ENCODE measurements at regions not wholly inside any gene's neighbourhood (a gene's known extent, or its start where the extent isn't known, plus 50 kb on each side); places are given as distances from the start of the nearest gene placed in this dataset.
"Not testable (repeated sequence)": the region's sequence is repeated elsewhere in the genome, so short reads cannot be mapped to it uniquely, and the experiment has no call there.

GRCh38 chr7:54946764-54947163, 72.1 kb upstream of the EGFR start:
- DNase-seq = no peak
- Mint-ChIP-seq H3K27me3 (peaks cover 2% of the 10 kb centered on the region), H3K4me1 (no peaks in the 10 kb centered on the region), H3K4me3 (no peak overlapping the region), H3K9me3 (ENCODE audit: low read depth) (peaks cover 6% of the 10 kb centered on the region), H3K36me3 (ENCODE audit: low read depth) (no peaks in the 10 kb centered on the region), H3K27ac (no peak overlapping the region)
- intact Hi-C loops (cut with DNase I, micrococcal nuclease) = no loop called here
- ATAC-seq = no peak
- POLR2A ChIA-PET = no interaction called here
- CTCF ChIA-PET = no interaction called here

GRCh38 chr7:54947266-54947665, 71.6 kb upstream of the EGFR start:
- H3K27ac Mint-ChIP-seq = no peak overlapping the region
- peaks cover 6% of the 10 kb centered on the region for H3K9me3 Mint-ChIP-seq (ENCODE audit: low read depth)
- ChIA-PET CTCF (no interaction called here), POLR2A (no interaction called here)
- DNase-seq (no peak), ATAC-seq (no peak)
- H3K4me1 Mint-ChIP-seq = no peaks in the 10 kb centered on the region
- intact Hi-C loops (cut with DNase I, micrococcal nuclease) = no loop called here
- no peaks in the 10 kb centered on the region for H3K36me3 Mint-ChIP-seq (ENCODE audit: low read depth)
- peaks cover 2% of the 10 kb centered on the region for H3K27me3 Mint-ChIP-seq
- no peak overlapping the region for H3K4me3 Mint-ChIP-seq

DNA sequence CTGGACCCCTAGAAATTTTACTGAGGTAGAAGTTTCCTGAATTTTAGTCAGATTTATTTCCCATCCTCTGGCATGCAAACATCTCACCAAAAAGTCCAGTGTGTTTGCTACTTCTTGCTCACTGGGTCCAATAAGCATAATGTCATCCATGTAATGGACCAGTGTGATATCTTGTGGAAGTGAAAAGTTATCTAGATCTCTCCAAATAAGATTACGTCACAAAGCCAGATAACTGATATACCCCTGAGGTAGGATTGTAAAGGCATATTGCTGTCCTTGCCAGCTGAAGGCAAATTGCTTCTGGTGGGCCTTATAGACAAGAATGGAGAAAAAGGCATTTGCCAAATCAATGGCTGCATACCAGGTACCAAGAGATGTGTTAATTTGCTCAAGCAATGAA, 69.3 kb upstream of the EGFR start:
- CTCF ChIA-PET; intact Hi-C loops (cut with DNase I, micrococcal nuclease); H3K9me3 Mint-ChIP-seq (ENCODE audit: low read depth); H3K27me3 Mint-ChIP-seq; H3K27ac Mint-ChIP-seq; ATAC-seq; POLR2A ChIA-PET; H3K4me3 Mint-ChIP-seq; H3K36me3 Mint-ChIP-seq (ENCODE audit: low read depth); DNase-seq; H3K4me1 Mint-ChIP-seq: not testable (repeated sequence)

GRCh38 chr7:54955296-54955695, 63.5 kb upstream of the EGFR start:
- Mint-ChIP-seq H3K36me3 (ENCODE audit: low read depth) (no peaks in the 10 kb centered on the region), H3K9me3 (ENCODE audit: low read depth) (peaks cover 2% of the 10 kb centered on the region), H3K4me1 (no peaks in the 10 kb centered on the region), H3K27ac (no peak overlapping the region), H3K27me3 (peaks cover 14% of the 10 kb centered on the region), H3K4me3 (no peak overlapping the region)
- ChIA-PET POLR2A (no interaction called here), CTCF (no interaction called here)
- DNase-seq (no peak), ATAC-seq (no peak)
- intact Hi-C loops (cut with DNase I, micrococcal nuclease) = no loop called here

- no peak for DNase-seq
- no peak for ATAC-seq
Measured at GRCh38 chr7:54955696-54956420, 63.0 kb upstream of the EGFR start.

GRCh38 chr7:54956865-54957264, 62.0 kb upstream of the EGFR start:
- no peak overlapping the region for H3K27ac Mint-ChIP-seq
- no peak for DNase-seq
- H3K4me3 Mint-ChIP-seq = no peak overlapping the region
- peaks cover 12% of the 10 kb centered on the region for H3K27me3 Mint-ChIP-seq
- intact Hi-C loops (cut with DNase I, micrococcal nuclease) = no loop called here
- ChIA-PET CTCF (no interaction called here), POLR2A (no interaction called here)
- no peaks in the 10 kb centered on the region for H3K9me3 Mint-ChIP-seq (ENCODE audit: low read depth)
- H3K36me3 Mint-ChIP-seq (ENCODE audit: low read depth) = no peaks in the 10 kb centered on the region
- H3K4me1 Mint-ChIP-seq = no peaks in the 10 kb centered on the region
- ATAC-seq = no peak

More at GRCh38 chr7:54955696-54956420, 63.0 kb upstream of the EGFR start:
- Mint-ChIP-seq H3K36me3 (ENCODE audit: low read depth) (no peaks in the 10 kb centered on the region), H3K4me3 (no peak overlapping the region), H3K27me3 (peaks cover 14% of the 10 kb centered on the region), H3K27ac (no peak overlapping the region), H3K9me3 (ENCODE audit: low read depth) (peaks cover 2% of the 10 kb centered on the region), H3K4me1 (no peaks in the 10 kb centered on the region)
- intact Hi-C loops (cut with DNase I, micrococcal nuclease) = no loop called here
- CTCF ChIA-PET = no interaction called here
- POLR2A ChIA-PET = no interaction called here

DNA sequence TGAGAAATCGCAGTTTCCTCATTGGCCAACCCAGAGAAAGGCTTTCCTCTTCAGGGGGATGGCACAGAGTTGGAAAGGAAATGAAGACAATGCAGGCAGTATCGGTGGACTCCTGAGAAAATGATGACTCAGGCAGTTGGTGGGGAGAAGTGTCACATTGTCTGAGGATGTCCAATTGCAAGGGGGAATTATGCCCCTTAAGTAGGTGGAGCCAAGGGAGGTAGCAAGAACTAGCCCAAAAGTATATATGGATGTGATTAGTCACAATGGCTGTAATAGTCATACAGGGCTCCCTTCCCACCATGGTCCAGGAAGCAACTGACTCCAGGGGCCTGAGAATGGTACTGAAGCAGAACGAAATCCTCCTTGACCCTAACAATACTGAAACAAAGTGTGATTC, 58.3 kb upstream of the EGFR start:
- POLR2A ChIA-PET = no interaction called here
- CTCF ChIA-PET = no interaction called here
- Mint-ChIP-seq H3K27ac (no peak overlapping the region), H3K4me3 (no peak overlapping the region), H3K27me3 (peaks cover 12% of the 10 kb centered on the region), H3K36me3 (ENCODE audit: low read depth) (no peaks in the 10 kb centered on the region), H3K4me1 (no peaks in the 10 kb centered on the region), H3K9me3 (ENCODE audit: low read depth) (no peaks in the 10 kb centered on the region)
- intact Hi-C loops (cut with DNase I, micrococcal nuclease) = no loop called here
- ATAC-seq (no peak), DNase-seq (no peak)

GRCh38 chr7:54961391-54961790, 57.4 kb upstream of the EGFR start:
- H3K4me1 Mint-ChIP-seq = no peaks in the 10 kb centered on the region
- no peaks in the 10 kb centered on the region for H3K36me3 Mint-ChIP-seq (ENCODE audit: low read depth)
- H3K27ac Mint-ChIP-seq = no peak overlapping the region
- no peaks in the 10 kb centered on the region for H3K9me3 Mint-ChIP-seq (ENCODE audit: low read depth)
- ATAC-seq (no peak), DNase-seq (no peak)
- H3K4me3 Mint-ChIP-seq = no peak overlapping the region
- H3K27me3 Mint-ChIP-seq = peaks cover 12% of the 10 kb centered on the region
- intact Hi-C loops (cut with DNase I, micrococcal nuclease) = no loop called here
- ChIA-PET CTCF (interaction anchor here (0.6 kb wide), 1 partner anchor 92 kb away, joined by 3 read pairs; no protein-coding TSS in a partner anchor), POLR2A (no interaction called here)

- Mint-ChIP-seq H3K27me3 (peaks cover 6% of the 10 kb centered on the region), H3K4me1 (no peaks in the 10 kb centered on the region), H3K9me3 (ENCODE audit: low read depth) (no peaks in the 10 kb centered on the region), H3K4me3 (no peak overlapping the region), H3K36me3 (ENCODE audit: low read depth) (no peaks in the 10 kb centered on the region), H3K27ac (no peak overlapping the region)
- intact Hi-C loops (cut with DNase I, micrococcal nuclease) = no loop called here
- DNase-seq (no peak), ATAC-seq (no peak)
- CTCF ChIA-PET = no interaction called here
- POLR2A ChIA-PET = no interaction called here
Measured at GRCh38 chr7:54963155-54963554, 55.7 kb upstream of the EGFR start.

DNA sequence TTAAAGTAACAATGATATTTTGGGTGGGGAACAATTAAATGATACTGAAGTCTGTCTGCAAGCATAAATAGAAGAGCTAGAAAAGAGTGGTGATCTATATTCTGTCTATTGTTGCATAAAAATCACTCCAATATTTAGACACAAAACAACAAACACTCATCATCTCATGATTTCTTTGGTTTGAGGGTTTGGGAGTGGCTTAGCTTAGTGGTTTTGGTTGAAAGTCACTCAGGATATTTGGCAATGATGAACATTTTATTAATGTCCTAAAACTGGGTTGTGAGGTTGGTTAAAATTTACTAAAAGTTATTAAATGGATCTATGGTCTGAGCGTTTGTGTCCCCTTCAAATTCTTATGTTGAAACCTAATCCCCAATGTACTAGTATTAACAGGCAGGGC, 54.7 kb upstream of the EGFR start:
- ChIA-PET CTCF (no interaction called here), POLR2A (no interaction called here)
- Mint-ChIP-seq H3K36me3 (ENCODE audit: low read depth) (no peaks in the 10 kb centered on the region), H3K4me3 (no peak overlapping the region), H3K9me3 (ENCODE audit: low read depth) (no peaks in the 10 kb centered on the region), H3K4me1 (no peaks in the 10 kb centered on the region), H3K27ac (no peak overlapping the region), H3K27me3 (peaks cover 4% of the 10 kb centered on the region)
- no peak for DNase-seq
- intact Hi-C loops (cut with DNase I, micrococcal nuclease) = no loop called here
- no peak for ATAC-seq

- intact Hi-C loops (cut with DNase I, micrococcal nuclease) = no loop called here
- Mint-ChIP-seq H3K36me3 (ENCODE audit: low read depth) (no peaks in the 10 kb centered on the region), H3K4me3 (no peak overlapping the region), H3K27me3 (peaks cover 13% of the 10 kb centered on the region), H3K27ac (no peak overlapping the region), H3K4me1 (no peaks in the 10 kb centered on the region), H3K9me3 (ENCODE audit: low read depth) (no peaks in the 10 kb centered on the region)
- ChIA-PET POLR2A (no interaction called here), CTCF (no interaction called here)
- no peak for ATAC-seq
- DNase-seq = no peak
Measured at GRCh38 chr7:54967377-54967776, 51.4 kb upstream of the EGFR start.

- no peak for DNase-seq
- Mint-ChIP-seq H3K27me3 (peaks cover 13% of the 10 kb centered on the region), H3K9me3 (ENCODE audit: low read depth) (peaks cover 4% of the 10 kb centered on the region), H3K4me3 (no peak overlapping the region), H3K4me1 (no peaks in the 10 kb centered on the region), H3K36me3 (ENCODE audit: low read depth) (no peaks in the 10 kb centered on the region), H3K27ac (no peak overlapping the region)
- CTCF ChIA-PET = no interaction called here
- POLR2A ChIA-PET = no interaction called here
- intact Hi-C loops (cut with DNase I, micrococcal nuclease) = no loop called here
- ATAC-seq = no peak
Measured at GRCh38 chr7:54968018-54968417, 50.8 kb upstream of the EGFR start.
